Liver (tissue), 3 donors: ENCODE measurements at regions not wholly inside any gene's neighbourhood (a gene's known extent, or its start where the extent isn't known, plus 50 kb on each side); places are given as distances from the start of the nearest gene placed in this dataset.

Source experiments
- CTCF ChIP-seq: fragments of 150-350 bp; IDR thresholded peaks from 2 replicates; pipeline ENCODE4 v1.5.1; 2017; ENCODE audit warnings: improper control_type of control experiment, low read depth, low read length; ENCODE audit not compliant: missing input control
- EGR1 ChIP-seq, 2 donors: IDR thresholded peaks; 2 replicates each; pipeline ENCODE4 v1.6.1; 2016 to 2018; ENCODE audit warnings: antibody characterized with exemption in 2 of 2, low read depth in 2 of 2
- FOXA1 ChIP-seq: IDR thresholded peaks from 2 replicates; pipeline ENCODE4 v1.6.1; 2016; ENCODE audit warnings: antibody characterized with exemption
- TAF1 ChIP-seq: conservative IDR thresholded peaks from 2 replicates; pipeline ENCODE4 v1.6.1; 2016; ENCODE audit warnings: antibody characterized with exemption, mild to moderate bottlenecking
- donor health status: healthy.
- donor health status: healthy.

GRCh38 chr11:91792779-91793262 lies 431.8 kb upstream of the FAT3 start:
- TF ChIP-seq CTCF (no peak), TAF1 (no peak), FOXA1 (no peak), EGR1 (IDR thresholded peaks at IDR 0.05; ENCODE audit: low read depth in 2 of 2) (no peak)
